Peyer's patch (tissue), 4 donors: ENCODE measurements at regions not wholly inside any gene's neighbourhood (a gene's known extent, or its start where the extent isn't known, plus 50 kb on each side); places are given as distances from the start of the nearest gene placed in this dataset.

Experiments used
- POLR2A ChIP-seq, 2 donors: fragments of 450-650 bp; IDR thresholded peaks; one replicate each; pipeline ENCODE4 v1.5.1; 2017; ENCODE audit warnings: antibody characterized with exemption in 2 of 2, mild to moderate bottlenecking in 2 of 2, moderate library complexity in 2 of 2
- TF ChIP-seq, protein P1 (sequence below), 6 experiments: fragments of 450-650 bp in 4 of 6; fragments of 200-600 bp in 2 of 6; sonication (generic) in 1 of 6; IDR thresholded peaks; one replicate each; pipeline ENCODE4 v1.5.1; 2017 to 2019; ENCODE audit warnings: antibody characterized with exemption in 6 of 6, mild to moderate bottlenecking in 3 of 6, moderate library complexity in 1 of 6

GRCh38 chr1:88472298-88472697 lies 211.8 kb upstream of the PKN2 start:
- no peak for TF ChIP-seq POLR2A (IDR thresholded peaks at IDR 0.05)
- TF ChIP-seq, protein P1, sequence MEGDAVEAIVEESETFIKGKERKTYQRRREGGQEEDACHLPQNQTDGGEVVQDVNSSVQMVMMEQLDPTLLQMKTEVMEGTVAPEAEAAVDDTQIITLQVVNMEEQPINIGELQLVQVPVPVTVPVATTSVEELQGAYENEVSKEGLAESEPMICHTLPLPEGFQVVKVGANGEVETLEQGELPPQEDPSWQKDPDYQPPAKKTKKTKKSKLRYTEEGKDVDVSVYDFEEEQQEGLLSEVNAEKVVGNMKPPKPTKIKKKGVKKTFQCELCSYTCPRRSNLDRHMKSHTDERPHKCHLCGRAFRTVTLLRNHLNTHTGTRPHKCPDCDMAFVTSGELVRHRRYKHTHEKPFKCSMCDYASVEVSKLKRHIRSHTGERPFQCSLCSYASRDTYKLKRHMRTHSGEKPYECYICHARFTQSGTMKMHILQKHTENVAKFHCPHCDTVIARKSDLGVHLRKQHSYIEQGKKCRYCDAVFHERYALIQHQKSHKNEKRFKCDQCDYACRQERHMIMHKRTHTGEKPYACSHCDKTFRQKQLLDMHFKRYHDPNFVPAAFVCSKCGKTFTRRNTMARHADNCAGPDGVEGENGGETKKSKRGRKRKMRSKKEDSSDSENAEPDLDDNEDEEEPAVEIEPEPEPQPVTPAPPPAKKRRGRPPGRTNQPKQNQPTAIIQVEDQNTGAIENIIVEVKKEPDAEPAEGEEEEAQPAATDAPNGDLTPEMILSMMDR (IDR thresholded peaks at IDR 0.05), result no peak
